ENCODE measurements at regions not wholly inside any gene's neighbourhood (a gene's known extent, or its start where the extent isn't known, plus 50 kb on each side); places are given as distances from the start of the nearest gene placed in this dataset.

GRCh38 chr5:56751572-56752313 is 63.6 kb upstream of the MAP3K1 start:
- TF ChIP-seq CTCF (IDR thresholded peaks at IDR 0.05; ENCODE audit: insufficient read depth, low read length) (no peak), REST (IDR thresholded peaks at IDR 0.05; ENCODE audit: insufficient replicate concordance, low read depth) (no peak), POLR2AphosphoS5 (IDR thresholded peaks at IDR 0.05; ENCODE audit: low read depth) (no peak)

Measured in HL-60 (cell line).